AG20443 (cell line): ENCODE measurements at regions not wholly inside any gene's neighbourhood (a gene's known extent, or its start where the extent isn't known, plus 50 kb on each side); places are given as distances from the start of the nearest gene placed in this dataset.
"Not testable (repeated sequence)": the region's sequence is repeated elsewhere in the genome, so short reads cannot be mapped to it uniquely, and the experiment has no call there.

Experiments
- DNase-seq: peaks from one replicate; pipeline ENCODE4 v3.0.0; 2012; ENCODE audit warnings: low spot score, mixed read lengths

- DNase-seq, result no peak
Measured at GRCh38 chr4:57412259-57413054, 302.3 kb upstream of the IGFBP7 start.

DNA sequence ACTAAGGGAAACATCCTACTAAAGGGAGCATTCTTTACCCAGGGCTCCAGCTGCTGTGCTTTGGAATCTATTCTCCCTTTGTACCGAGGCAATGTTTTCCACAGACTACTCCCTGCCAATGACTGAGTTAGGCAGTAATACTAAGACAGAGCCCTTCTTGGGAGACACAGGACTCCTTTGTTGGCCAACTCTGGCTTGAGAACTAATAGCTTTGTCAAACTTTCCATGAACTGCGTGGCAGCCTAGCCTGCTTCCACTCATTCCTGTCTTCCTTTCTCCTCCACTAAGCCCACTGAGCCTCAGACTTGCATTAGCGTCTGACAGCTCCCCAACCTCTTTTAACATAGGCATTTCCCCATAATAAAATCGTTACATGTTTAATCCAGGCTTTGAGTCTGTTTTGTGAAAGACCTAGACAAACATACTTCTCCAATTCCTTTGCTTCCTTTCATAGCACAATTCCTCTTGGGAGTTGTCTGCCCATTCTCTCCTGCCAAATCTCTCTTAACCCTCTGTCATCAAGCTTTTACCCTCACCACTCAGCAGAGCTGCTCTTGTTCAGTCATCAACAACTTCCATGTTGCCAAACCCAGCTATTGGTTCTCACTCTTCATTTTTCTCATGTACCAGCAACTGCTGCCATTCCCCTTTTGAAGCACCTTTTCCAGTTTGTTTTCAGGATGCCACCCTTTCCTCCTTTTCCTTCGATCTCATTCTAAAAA, 300.3 kb upstream of the IGFBP7 start:
- DNase-seq, result peak; percentile 39

GRCh38 chr4:57405359-57405758, 295.2 kb upstream of the IGFBP7 start:
- DNase-seq, result peak; percentile 71

DNA sequence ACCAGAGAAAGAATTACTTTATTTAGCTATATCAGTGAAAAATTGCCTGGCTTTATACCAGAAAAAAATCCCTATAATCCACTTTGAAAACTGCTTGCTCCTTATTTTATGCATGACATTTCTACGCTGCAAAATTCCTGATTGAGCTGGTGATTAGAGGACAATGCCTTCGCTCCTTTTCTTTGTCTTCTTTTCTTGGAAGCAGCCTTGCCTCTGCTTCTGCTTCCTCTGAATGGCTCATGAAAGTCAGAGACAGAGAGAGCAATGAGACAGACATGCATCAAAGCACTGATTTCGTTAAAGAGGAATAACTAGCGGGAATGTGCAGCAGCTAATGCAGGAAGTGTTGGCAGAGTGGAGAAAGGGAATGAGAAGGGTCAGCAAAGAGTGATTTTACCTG, 294.3 kb upstream of the IGFBP7 start:
- no peak for DNase-seq

- no peak for DNase-seq
Measured at GRCh38 chr4:57403591-57403990, 293.4 kb upstream of the IGFBP7 start.

DNA sequence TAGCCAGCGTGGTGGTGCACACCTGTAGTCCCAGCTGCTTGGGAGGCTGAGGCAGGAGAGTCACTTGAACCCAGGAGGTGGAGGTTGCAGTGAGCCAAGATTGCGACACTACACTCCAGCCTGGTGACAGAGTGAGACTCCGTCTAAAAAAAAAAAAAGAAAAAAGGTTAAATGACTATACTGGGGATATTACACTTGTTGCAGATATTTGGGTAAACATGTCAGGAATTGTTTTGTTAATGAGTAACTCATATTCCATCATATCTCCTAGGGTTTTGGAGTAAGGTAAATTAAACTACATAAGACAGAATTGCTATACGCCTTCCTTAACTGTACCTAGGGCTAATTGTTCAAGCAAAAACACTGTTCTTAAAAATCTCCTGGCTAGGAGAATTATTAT, 291.4 kb upstream of the IGFBP7 start:
- DNase-seq, result no peak

DNA sequence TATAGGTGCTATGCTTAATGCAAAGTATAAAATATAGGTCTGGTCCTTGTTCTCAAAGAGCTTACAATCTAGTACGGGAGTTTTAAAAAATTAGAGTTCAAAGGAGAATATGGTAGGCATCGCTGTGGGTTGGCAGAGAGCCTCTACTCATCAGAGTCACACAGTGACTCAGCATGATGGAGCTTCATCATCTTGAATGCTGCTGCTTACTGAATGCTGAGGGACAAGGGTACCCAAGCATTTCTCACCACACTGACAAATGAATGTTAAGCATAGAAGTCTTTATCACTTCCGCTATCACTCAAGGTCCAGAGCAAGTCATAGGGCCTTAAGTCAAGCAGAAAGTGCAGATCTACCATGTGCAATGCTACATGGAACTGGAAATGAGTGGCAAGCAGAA, 268.6 kb upstream of the IGFBP7 start:
- peak; percentile 27 for DNase-seq

DNA sequence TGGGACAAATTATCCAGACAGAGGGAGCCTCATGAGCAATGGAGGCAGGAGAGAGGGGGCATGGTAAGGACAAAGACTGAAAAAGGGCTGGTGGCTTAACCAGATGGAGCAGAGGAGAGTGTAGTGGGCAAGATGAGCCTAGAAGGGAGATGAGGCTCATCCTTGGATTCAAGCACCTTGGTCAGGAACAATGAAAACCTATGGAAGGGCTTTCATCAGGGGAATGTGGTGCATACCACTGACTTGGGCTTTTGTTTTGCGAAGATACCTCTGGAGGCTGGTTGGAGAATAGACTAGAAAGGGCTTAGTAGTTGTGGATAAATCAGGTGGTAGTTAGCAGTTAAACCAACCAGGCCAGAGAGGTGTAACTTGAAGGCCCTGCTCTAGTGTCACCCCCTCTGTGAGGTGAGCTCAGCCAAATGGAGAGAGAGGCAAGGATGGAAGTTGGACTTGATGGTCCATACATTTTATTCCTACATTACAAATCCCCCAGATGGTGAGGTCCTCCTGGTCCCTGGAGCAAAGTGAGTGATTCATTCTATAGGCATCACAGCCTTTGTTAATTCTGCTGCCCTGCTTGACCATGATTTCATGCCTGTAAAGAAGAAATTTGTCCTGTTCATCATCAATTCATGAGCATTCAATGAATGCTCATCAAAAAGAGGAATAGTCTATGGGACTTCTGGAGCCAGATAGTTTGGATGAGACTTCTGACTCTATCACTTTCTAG, 264.8 kb upstream of the IGFBP7 start:
- peak; percentile 34 for DNase-seq

DNA sequence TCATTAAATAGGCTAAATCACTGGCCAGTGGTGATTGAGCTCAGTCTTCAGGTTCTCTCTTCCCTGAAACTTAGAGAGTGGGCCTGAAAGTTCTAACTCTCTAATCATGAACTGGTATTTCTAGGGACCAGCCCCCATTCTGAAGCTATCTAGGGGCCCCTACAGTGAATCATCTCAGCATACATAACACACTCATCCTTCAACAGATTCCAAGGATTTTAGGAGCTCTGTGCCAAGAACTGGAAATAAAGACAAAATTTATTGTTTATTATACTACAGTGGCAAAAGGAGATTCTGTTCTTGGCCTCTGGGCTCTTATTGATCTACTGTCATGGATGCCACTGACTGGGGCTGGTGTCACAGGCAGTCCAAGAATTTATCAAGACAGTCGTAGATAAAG, 263.8 kb upstream of the IGFBP7 start:
- peak; percentile 21 for DNase-seq

DNA sequence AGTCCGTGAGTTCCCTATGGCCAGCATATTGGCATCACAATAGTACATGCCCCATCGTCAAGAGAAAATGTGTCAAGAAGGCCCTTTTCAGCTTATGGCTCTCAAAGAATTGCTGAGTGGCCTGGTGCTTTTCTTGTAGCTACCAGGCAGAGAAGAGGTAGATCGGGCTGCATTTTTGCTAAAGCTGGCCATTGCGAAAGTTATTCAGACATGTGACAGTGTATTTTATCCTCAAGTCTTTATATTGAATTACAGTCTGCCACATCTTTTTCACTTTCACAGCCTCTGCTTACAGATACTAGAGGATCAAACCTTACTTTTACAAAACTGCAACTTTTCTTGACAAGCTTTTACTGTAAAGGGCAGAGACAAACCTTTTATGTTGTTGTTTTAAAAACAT, 261.5 kb upstream of the IGFBP7 start:
- no peak for DNase-seq

DNA sequence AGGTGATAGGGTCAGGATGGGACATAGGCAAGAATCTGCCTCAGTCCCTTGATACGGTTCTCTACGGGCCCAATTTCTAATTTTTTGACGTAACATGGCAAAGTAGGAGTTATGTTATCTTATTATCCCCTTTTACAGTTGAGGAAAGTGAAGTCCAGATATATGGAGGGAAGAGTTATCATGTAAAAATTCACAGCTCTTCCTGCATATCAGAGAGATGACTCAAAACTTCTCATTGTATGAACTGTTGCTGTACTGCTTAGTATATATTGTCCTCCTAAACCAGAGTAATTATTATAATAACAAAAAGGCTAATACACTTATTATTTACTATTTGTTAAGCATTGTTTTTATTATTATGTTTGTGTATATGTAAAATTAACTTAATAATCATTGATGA, 260.5 kb upstream of the IGFBP7 start:
- DNase-seq, result no peak

DNA sequence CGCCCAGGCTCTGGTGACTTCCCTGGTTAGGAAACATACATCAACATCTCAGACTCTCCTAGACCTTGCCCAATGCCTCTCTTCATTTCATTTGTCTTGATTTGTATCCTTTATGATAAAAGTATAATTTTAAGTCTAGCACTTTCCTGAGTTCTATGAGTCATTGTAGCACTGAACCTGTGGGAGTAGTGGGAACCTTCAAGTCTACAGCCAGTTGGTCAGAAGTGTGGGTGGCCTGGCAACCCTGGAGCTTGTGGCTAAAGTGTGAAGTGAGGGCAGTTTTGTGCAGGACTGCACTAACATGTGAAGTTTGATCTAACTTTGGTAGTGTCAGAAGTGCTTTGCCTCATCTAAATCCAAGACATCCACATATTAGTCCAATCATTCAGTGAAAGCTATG, 259.3 kb upstream of the IGFBP7 start:
- DNase-seq, result no peak

- DNase-seq, result no peak
Measured at GRCh38 chr4:57364255-57364654, 254.1 kb upstream of the IGFBP7 start.

DNA sequence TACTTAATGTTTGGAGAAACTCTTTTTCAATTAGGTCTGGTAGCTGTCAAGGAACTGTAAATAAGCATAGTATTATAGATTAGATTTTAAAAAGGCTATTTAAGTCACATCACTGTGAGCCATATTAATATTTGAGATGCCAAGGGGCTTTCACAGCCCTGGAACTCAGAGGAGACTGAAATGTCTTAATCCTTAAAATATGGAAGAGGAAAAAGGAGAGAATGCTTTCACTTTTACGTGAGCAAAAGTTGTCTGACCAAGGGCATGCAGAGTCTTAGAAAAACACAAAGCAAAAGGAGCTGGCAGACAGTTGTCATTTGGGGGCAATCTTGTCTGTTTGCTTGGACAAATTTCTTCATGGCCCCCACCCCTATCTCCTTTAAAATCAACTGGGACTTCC, 253.2 kb upstream of the IGFBP7 start:
- no peak for DNase-seq

DNA sequence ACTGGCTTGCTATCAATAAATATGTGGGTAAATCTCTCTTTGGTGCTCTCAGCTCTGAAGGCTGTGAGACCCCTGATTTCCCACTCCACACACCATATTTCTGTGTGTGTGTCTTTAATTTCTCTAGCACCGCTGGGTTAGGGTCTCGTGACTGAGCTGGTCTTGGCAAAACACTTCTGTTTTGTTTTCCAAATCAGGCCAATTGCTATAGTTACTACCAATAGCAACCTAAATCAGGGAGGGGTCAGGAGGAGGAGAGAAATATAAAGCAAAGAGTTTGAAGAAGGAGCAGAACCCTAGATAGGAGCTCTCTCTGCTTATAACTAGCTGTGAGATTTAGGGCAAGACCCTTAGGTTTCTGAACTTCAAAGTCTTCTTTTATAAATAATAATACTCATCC, 250.5 kb upstream of the IGFBP7 start:
- no peak for DNase-seq

DNA sequence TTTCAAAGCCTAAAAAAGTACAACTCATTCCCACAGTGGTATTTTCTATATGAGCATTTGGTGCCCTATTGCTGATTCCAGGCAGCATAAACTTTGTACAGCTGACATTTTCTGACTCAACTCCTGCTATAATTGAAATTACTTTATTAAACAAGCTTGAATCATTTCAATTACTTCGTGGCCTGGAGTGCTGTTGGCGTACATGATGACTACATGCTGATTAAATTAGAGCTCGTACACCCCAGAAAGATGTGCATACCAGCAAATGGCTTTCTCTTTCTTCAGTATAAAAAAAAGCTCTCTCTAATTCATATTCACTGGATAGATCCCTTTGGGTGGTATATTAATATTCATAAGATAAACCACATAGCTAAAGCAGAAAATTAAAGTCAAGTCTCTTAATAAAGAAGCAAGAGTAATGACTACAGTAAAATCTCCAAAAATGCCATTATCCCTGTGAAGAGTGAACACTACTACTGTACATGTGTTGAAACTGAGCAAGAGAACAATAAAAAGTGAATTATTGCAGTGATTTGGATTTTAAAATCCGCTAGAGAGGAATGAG, 245.0 kb upstream of the IGFBP7 start:
- DNase-seq, result no peak

GRCh38 chr4:57351731-57352130, 241.5 kb upstream of the IGFBP7 start:
- no peak for DNase-seq

DNA sequence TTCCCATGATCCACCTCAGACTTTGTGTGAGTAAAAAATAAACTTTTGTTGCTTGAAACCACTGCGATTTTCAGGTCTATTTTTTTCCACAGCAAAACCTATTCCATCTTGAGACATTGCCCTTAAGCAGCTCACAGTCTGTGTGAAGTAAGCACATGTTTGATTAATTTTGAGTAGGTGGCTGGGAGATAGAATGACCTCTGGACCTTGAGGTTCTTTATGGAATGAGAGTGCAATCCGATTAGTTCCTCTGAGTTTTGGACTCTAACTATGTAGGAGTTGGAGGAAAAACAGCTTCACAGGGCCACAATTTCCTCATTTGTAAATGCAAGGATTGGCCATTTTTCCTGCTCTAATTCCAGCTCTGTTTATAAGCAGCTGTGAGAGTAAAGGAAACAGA, 234.1 kb upstream of the IGFBP7 start:
- no peak for DNase-seq

GRCh38 chr4:57342411-57342810, 232.2 kb upstream of the IGFBP7 start:
- peak; percentile 42 for DNase-seq

DNA sequence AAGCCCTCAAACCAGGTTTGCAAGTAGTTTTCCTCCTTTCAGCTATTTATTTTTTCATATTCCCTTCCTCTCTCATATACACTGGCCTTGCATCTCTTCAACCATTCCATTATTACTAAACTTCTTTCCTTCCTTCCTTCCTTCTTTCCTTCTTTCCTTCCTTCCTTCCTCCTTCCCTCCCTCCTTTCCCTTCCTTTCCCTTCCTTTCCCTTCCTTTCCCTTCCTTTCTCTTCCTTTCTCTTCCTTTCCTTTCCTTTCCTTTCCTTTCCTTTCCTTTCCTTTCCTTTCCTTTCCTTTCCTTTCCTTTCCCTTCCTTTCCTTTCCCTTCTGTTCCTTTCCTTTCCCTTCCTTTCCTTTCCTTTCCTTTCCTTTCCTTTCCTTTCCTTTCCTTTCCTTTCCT, 228.7 kb upstream of the IGFBP7 start:
- DNase-seq, result not testable (repeated sequence)

DNA sequence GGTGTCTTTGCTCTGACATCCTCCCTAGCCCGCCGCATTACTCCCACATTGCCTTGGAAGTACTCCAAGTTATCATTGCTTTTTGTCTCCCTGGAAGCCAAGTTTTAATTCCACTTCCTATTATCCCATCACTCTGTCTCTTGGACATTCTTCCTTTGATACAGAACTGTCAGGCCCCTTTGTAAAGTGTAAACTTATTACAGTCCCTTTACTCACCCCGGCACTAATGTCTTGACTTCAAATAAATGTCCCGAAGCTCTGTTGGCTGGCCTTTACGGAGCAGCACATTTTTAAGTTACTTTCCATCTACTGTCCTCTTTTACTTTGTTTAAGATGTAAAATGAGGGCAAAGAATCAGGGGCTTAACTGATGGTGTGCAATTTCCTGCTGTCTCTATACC, 223.5 kb upstream of the IGFBP7 start:
- no peak for DNase-seq

GRCh38 chr4:57331959-57332358, 221.8 kb upstream of the IGFBP7 start:
- no peak for DNase-seq

DNA sequence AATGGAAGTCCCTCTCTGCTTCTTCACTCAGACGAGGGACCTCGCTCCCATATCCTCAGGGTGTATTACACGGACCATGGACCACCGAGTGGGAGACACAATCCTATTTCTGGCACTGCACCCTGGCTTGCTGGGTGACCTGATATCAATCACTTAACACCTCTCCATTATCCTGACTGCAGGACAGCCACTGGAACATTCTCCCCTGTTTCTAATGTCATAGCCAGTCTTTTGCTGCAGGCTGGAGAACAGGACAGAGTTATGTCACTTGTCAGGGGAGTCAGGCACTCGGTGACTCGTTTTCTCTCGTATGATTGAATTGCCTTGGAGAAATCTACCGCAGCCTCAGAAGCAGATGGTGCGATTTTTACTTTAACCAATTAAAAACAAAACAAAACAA, 219.1 kb upstream of the IGFBP7 start:
- no peak for DNase-seq
